RWPE1 (cell line): ENCODE measurements at regions not wholly inside any gene's neighbourhood (a gene's known extent, or its start where the extent isn't known, plus 50 kb on each side); places are given as distances from the start of the nearest gene placed in this dataset.
A peak's percentile ranks its signal among the peaks of the same experiment; 100 is the strongest.

ENCODE experiments used
- CTCF ChIA-PET: fragments of 350-600 bp; sonication (Branson Sonifier 250); formaldehyde crosslinking; extraction: SDS; loops from one replicate; lab custom pipeline; 2021; lab: Yijun Ruan, JAX
- POLR2A ChIA-PET: fragments of 400-600 bp; formaldehyde crosslinking; extraction: SDS; loops from one replicate; lab custom pipeline; 2020; ENCODE audit warnings: antibody characterized with exemption; ENCODE audit not compliant: low non-redundant PET; lab: Yijun Ruan, JAX
- DNase-seq: peaks from one replicate; pipeline ENCODE4 v3.0.0; 2012; ENCODE audit warnings: low spot score
- H3K27ac ChIP-seq: fragments of 450-650 bp; 2 replicates; pipeline ENCODE4 v1.5.1; 2017
- CTCF ChIP-seq: fragments of 450-650 bp; conservative IDR thresholded peaks from 2 replicates; pipeline ENCODE4 v1.5.1; 2017; ENCODE audit warnings: low read depth, mild to moderate bottlenecking

- peak; percentile 68 for DNase-seq
- CTCF ChIA-PET, result no interaction called here
- no peak overlapping the region for H3K27ac ChIP-seq
- TF ChIP-seq CTCF, result no peak
- POLR2A ChIA-PET, result no interaction called here
Observed at GRCh38 chr11:38019072-38019775, 1421.2 kb upstream of the RAG2 start.

DNA sequence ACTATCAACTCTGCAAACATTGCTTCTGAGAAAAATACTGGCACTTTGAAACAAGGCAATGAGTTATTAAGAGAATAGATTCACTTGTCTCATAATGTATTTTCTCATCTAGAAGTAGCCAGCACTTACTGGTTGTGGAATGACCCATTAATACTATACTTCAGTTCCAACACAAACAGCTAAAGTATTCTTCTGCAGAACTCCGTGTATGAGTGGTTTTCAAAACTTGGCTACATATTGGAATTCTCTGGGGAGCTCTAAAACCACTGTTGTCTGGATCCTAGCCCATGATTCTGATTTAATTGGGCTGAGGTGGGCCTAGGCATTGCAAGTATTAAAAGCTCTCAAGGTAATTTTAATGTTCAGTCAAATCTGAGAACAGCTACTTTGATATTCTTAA, 1416.4 kb upstream of the RAG2 start:
- POLR2A ChIA-PET, result no interaction called here

GRCh38 chr11:38013157-38013556, 1415.1 kb upstream of the RAG2 start:
- ChIA-PET CTCF (no interaction called here), POLR2A (no interaction called here)
- H3K27ac ChIP-seq, result no peak overlapping the region
- no peak for TF ChIP-seq CTCF
- DNase-seq, result no peak

More for the DNA sequence above, 1416.4 kb upstream of the RAG2 start:
- no peak overlapping the region for H3K27ac ChIP-seq
- CTCF ChIA-PET, result no interaction called here
- DNase-seq, result no peak
- TF ChIP-seq CTCF, result no peak

- no peak for TF ChIP-seq CTCF
- ChIA-PET CTCF (interaction anchor here (0.7 kb wide), 1 partner anchor 39 kb away, joined by 3 read pairs; no protein-coding TSS in a partner anchor), POLR2A (no interaction called here)
- no peak overlapping the region for H3K27ac ChIP-seq
- DNase-seq, result no peak
Observed at GRCh38 chr11:38011496-38011895, 1413.5 kb upstream of the RAG2 start.

DNA sequence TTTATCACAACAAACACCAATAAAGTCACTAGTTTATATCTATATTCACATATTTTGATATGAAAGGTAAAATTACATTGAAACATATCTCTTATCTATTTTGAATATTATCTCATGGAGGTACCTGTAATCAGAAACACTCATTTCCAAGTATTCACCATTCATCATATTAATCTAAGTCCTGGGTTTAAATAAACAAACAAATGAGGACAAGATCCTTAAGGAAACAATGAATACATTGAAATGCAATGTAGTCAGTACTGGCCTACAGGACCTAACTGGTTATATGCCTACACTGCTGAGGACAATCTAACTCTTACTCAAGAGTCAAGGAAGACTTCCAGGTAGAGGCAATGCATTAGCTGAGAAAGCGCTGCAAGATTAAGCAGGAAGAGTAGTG, 1411.9 kb upstream of the RAG2 start:
- ChIA-PET CTCF (no interaction called here), POLR2A (no interaction called here)
- H3K27ac ChIP-seq, result no peak overlapping the region
- TF ChIP-seq CTCF, result no peak
- DNase-seq, result no peak

DNA sequence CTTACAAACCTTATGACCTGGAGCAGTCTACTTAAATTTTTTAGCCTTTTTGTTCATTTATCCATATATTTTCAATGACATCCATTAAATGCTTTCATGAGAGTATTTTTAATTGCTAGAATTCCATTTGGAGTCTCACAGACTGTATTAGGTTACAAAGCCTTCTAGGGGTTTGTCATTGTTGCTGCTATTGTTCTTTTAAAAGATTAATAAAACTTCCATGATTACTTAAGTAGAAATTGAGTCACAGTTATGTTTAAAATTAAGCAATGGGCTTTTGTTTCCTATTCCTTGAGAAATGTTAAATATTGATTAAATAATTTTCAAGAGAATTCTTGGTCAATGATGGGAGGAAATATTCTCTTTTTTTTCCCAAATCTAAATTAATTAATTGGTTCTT, 1408.4 kb upstream of the RAG2 start:
- TF ChIP-seq CTCF, result no peak
- CTCF ChIA-PET, result no interaction called here
- DNase-seq, result no peak

More for the DNA sequence above, 1408.4 kb upstream of the RAG2 start:
- POLR2A ChIA-PET, result no interaction called here
- no peak overlapping the region for H3K27ac ChIP-seq
